Mesenchymal stem cell (in vitro differentiated cells and primary cell): ENCODE measurements at regions not wholly inside any gene's neighbourhood (a gene's known extent, or its start where the extent isn't known, plus 50 kb on each side); places are given as distances from the start of the nearest gene placed in this dataset.

ENCODE experiments used
- DNase-seq: peaks from one replicate; pipeline ENCODE4 v3.0.0-alpha.2; 2013
- H2AFZ ChIP-seq: one replicate; pipeline ENCODE4 v1.6.1; 2013; ENCODE audit warnings: low read depth, mild to moderate bottlenecking, control low read depth, inconsistent platforms, low read length, moderate library complexity
- H2AK5ac ChIP-seq: 2 replicates; pipeline ENCODE4 v1.6.1; 2013; ENCODE audit warnings: low read length, moderate library complexity, mild to moderate bottlenecking, inconsistent platforms; ENCODE audit not compliant: severe bottlenecking
- H2BK120ac ChIP-seq: one replicate; pipeline ENCODE4 v1.6.1; 2013; ENCODE audit warnings: low read depth, mild to moderate bottlenecking, inconsistent platforms, low read length, moderate library complexity
- H2BK12ac ChIP-seq, 2 experiments: one replicate each; pipeline ENCODE4 v1.6.1; 2013; ENCODE audit warnings: inconsistent platforms in 2 of 2, low read length in 2 of 2, mild to moderate bottlenecking in 2 of 2, moderate library complexity in 2 of 2, control low read depth in 1 of 2
- H2BK15ac ChIP-seq: one replicate; pipeline ENCODE4 v1.6.1; 2013; ENCODE audit warnings: mild to moderate bottlenecking, low read depth, inconsistent platforms; ENCODE audit not compliant: poor library complexity, severe bottlenecking
- H2BK5ac ChIP-seq: 2 replicates; pipeline ENCODE4 v1.6.1; 2013; ENCODE audit warnings: low read depth, mild to moderate bottlenecking, low read length, control low read depth, inconsistent platforms; ENCODE audit not compliant: poor library complexity, severe bottlenecking
- H3K14ac ChIP-seq, 2 experiments: one replicate each; pipeline ENCODE4 v1.6.1; 2013; ENCODE audit warnings: inconsistent platforms in 2 of 2, low read length in 2 of 2, control low read depth in 1 of 2, mild to moderate bottlenecking in 1 of 2, moderate library complexity in 1 of 2
- H3K18ac ChIP-seq, 2 experiments: one replicate each; pipeline ENCODE4 v1.6.1; 2013; ENCODE audit warnings: inconsistent platforms in 2 of 2, low read length in 2 of 2, control low read depth in 1 of 2, low read depth in 1 of 2, mild to moderate bottlenecking in 1 of 2
- H3K23ac ChIP-seq, 2 experiments: one replicate each; pipeline ENCODE4 v1.6.1; 2013; ENCODE audit warnings: inconsistent platforms in 2 of 2, low read length in 2 of 2, mild to moderate bottlenecking in 2 of 2, moderate library complexity in 2 of 2, control low read depth in 1 of 2
- H3K27ac ChIP-seq: 2 replicates; pipeline ENCODE4 v1.5.1; 2013; ENCODE audit warnings: mild to moderate bottlenecking, moderate library complexity, low read length, control low read depth, inconsistent platforms; ENCODE audit not compliant: poor library complexity, severe bottlenecking
- H3K27me3 ChIP-seq, 2 experiments: 2 replicates each; pipeline versions ENCODE4 v1.6.1 to v1.7.0; 2013; ENCODE audit warnings: low read length in 2 of 2, mild to moderate bottlenecking in 2 of 2, moderate library complexity in 2 of 2, control low read depth in 1 of 2, inconsistent platforms in 1 of 2; ENCODE audit not compliant: control insufficient read depth in 1 of 2, insufficient read depth in 1 of 2
- H3K36me3 ChIP-seq, 2 experiments: 2 replicates each; pipeline versions ENCODE4 v1.6.1 to v1.7.0; 2013; ENCODE audit warnings: low read length in 2 of 2, control low read depth in 1 of 2, inconsistent platforms in 1 of 2, low read depth in 1 of 2, mild to moderate bottlenecking in 1 of 2; ENCODE audit not compliant: insufficient read depth in 2 of 2, control insufficient read depth in 1 of 2
- H3K4ac ChIP-seq, 2 experiments: one replicate each; pipeline ENCODE4 v1.6.1; 2013; ENCODE audit warnings: inconsistent platforms in 2 of 2, low read length in 2 of 2, mild to moderate bottlenecking in 2 of 2, moderate library complexity in 2 of 2, control low read depth in 1 of 2, low read depth in 1 of 2
- H3K4me1 ChIP-seq: 2 replicates; pipeline ENCODE4 v1.6.1; 2013; ENCODE audit warnings: low read depth, low read length, control low read depth; ENCODE audit not compliant: control insufficient read depth, insufficient read depth
- H3K4me2 ChIP-seq: 2 replicates; pipeline ENCODE4 v1.6.1; 2013; ENCODE audit warnings: low read length, mild to moderate bottlenecking, inconsistent platforms; ENCODE audit not compliant: poor library complexity, severe bottlenecking
- H3K4me3 ChIP-seq, 2 experiments: 2 replicates each; pipeline versions ENCODE4 v1.5.1 to v1.7.0; 2013; ENCODE audit warnings: low read length in 2 of 2, mild to moderate bottlenecking in 2 of 2, control low read depth in 1 of 2, low read depth in 1 of 2; ENCODE audit not compliant: insufficient read depth in 1 of 2
- H3K79me1 ChIP-seq: replicated peaks from 2 replicates; pipeline ENCODE4 v1.6.1; 2013; ENCODE audit warnings: mild to moderate bottlenecking, control low read depth, low read length, inconsistent platforms; ENCODE audit not compliant: poor library complexity, severe bottlenecking
- H3K9ac ChIP-seq: 2 replicates; pipeline ENCODE4 v1.7.0; 2013; ENCODE audit warnings: mild to moderate bottlenecking, low read length, moderate library complexity
- H3K9me3 ChIP-seq: 2 replicates; pipeline ENCODE4 v1.7.0; 2013; ENCODE audit warnings: mild to moderate bottlenecking, low read length; ENCODE audit not compliant: control insufficient read depth
- H4K8ac ChIP-seq: one replicate; pipeline ENCODE4 v1.6.1; 2013; ENCODE audit warnings: inconsistent platforms, mild to moderate bottlenecking, low read length, moderate library complexity
- H4K91ac ChIP-seq: one replicate; pipeline ENCODE4 v1.6.1; 2013; ENCODE audit warnings: mild to moderate bottlenecking, low read length, inconsistent platforms
- WGBS: methylation state at CpG from one replicate; pipeline ENCODE4 v1.1.7; 2013; ENCODE audit warnings: mixed read lengths; 5-methylcytosine and 5-hydroxymethylcytosine counted together

DNA sequence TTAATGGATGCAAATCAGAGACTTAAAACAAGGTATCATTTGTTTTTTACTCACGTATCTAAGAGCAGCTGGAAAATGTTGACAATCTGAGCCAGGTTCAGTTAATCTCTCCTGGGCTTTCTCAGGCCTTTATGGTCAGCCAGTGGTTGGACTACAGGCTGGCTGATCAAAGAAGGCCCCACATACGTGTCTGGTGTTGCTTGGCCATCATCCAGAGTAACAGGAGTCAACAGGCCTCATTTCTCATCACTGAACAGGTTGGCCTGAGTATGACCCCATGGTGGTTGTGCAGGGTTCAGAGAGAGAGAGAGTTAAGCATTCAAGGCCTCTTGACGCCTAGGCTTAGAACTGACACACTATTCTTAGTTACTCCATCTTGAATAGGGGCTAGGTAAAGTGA lies 97.0 kb upstream of the VLDLR start:
- WGBS, result 74% methylated on average over 3 of the region's 3 CpGs
- no peak for DNase-seq
- Histone ChIP-seq H3K4ac (no peak overlapping the region), H3K9ac (no peak overlapping the region), H3K9me3 (no peaks in the 10 kb centered on the region), H3K4me3 (no peak overlapping the region), H3K4me1 (no peaks in the 10 kb centered on the region), H3K23ac (no peak overlapping the region), H2AK5ac (no peak overlapping the region), H2BK5ac (no peak overlapping the region), H3K79me1 (no peaks in the 10 kb centered on the region), H2AFZ (no peak overlapping the region), H3K14ac (no peak overlapping the region), H4K91ac (no peak overlapping the region), H3K4me2 (no peak overlapping the region), H2BK120ac (no peak overlapping the region), H2BK12ac (no peak overlapping the region), H3K36me3 (no peaks in the 10 kb centered on the region), H4K8ac (no peak overlapping the region), H2BK15ac (no peak overlapping the region), H3K27me3 (no peaks in the 10 kb centered on the region), H3K27ac (no peak overlapping the region), H3K18ac (no peak overlapping the region)

DNA sequence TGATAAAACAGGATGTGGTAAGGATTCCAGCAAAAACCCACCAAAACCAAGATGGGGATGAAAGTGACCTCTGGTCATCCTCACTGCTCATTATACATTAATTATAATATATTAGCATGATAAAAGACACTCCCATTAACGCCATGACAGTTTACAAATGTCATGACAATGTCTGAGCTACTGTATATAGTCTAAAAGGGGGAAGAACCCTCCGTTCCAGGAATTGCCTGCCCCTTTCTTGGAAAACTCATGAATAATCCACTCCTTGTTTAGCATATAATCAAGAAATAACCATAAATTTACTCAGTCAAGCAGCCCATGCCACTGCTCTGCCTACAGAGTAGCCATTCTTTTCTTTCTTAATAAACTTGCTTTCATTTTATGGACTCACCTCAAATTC lies 96.4 kb upstream of the VLDLR start:
- no peak for DNase-seq
- no peak overlapping the region for H2AFZ ChIP-seq
- H3K9me3 ChIP-seq, result no peaks in the 10 kb centered on the region
- no peak overlapping the region for H2BK12ac ChIP-seq
- no peak overlapping the region for H3K27ac ChIP-seq
- no peak overlapping the region for H3K4me3 ChIP-seq
- H3K27me3 ChIP-seq, result no peaks in the 10 kb centered on the region
- H3K4me1 ChIP-seq, result no peaks in the 10 kb centered on the region
- H3K23ac ChIP-seq, result no peak overlapping the region
- no peak overlapping the region for H2BK5ac ChIP-seq
- no peak overlapping the region for H2AK5ac ChIP-seq
- H2BK120ac ChIP-seq, result no peak overlapping the region
- H2BK15ac ChIP-seq, result no peak overlapping the region
- no peak overlapping the region for H3K18ac ChIP-seq
- H3K4me2 ChIP-seq, result no peak overlapping the region
- no peak overlapping the region for H3K14ac ChIP-seq
- H3K36me3 ChIP-seq, result no peaks in the 10 kb centered on the region
- no peak overlapping the region for H4K8ac ChIP-seq
- H4K91ac ChIP-seq, result no peak overlapping the region
- H3K4ac ChIP-seq, result no peak overlapping the region
- no peak overlapping the region for H3K9ac ChIP-seq
- no peaks in the 10 kb centered on the region for H3K79me1 ChIP-seq
- WGBS, result 68% methylated on average over 2 of the region's 2 CpGs

DNA sequence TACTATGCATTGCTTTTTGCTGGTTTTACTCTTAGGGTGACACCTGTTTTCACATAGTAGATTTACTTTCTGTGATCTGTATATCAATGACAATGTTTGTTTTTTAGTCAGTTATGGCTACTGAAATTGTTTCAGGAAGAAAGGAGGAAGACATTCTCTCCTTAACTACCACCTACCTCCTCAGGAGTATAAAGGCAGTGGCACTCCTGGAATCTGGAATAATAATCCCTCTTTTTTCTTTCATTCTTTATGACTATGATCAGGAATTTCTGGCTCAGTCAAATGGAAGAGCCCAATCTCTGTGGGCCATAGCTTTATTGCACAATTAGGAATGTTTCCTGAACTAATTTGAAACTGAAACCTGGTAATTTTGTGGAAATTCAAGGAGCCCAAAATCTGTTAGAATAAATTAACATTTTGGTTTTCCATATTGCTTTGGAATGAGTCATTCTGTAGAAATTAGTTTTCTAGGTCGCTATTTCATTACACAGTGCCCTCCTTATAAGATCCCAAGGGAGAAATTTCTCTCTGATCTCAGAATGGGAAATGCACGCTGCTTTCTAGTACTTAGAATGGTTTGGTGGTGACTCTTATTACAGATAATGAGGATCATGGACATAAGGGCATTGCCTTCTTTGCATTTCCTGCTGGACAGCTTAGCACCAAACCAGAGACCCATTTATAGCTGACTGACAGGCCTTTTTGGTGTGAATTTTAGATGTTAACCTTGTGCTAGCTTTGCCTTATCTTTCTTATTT lies 95.3 kb upstream of the VLDLR start:
- H3K4me2 ChIP-seq, result no peak overlapping the region
- no peaks in the 10 kb centered on the region for H3K4me1 ChIP-seq
- WGBS, result 50% methylated on average over 1 of the region's 2 CpGs
- no peak overlapping the region for H3K9ac ChIP-seq
- no peak overlapping the region for H2BK12ac ChIP-seq
- H2BK15ac ChIP-seq, result no peak overlapping the region
- no peak for DNase-seq
- H3K14ac ChIP-seq, result no peak overlapping the region
- H3K4me3 ChIP-seq, result no peak overlapping the region
- no peak overlapping the region for H3K18ac ChIP-seq
- no peak overlapping the region for H2AK5ac ChIP-seq
- H3K79me1 ChIP-seq, result no peaks in the 10 kb centered on the region
- no peak overlapping the region for H2BK5ac ChIP-seq
- no peak overlapping the region for H4K8ac ChIP-seq
- no peaks in the 10 kb centered on the region for H3K36me3 ChIP-seq
- no peak overlapping the region for H3K23ac ChIP-seq
- no peak overlapping the region for H4K91ac ChIP-seq
- H2BK120ac ChIP-seq, result no peak overlapping the region
- no peak overlapping the region for H2AFZ ChIP-seq
- no peak overlapping the region for H3K27ac ChIP-seq
- H3K27me3 ChIP-seq, result no peaks in the 10 kb centered on the region
- no peaks in the 10 kb centered on the region for H3K9me3 ChIP-seq
- no peak overlapping the region for H3K4ac ChIP-seq

DNA sequence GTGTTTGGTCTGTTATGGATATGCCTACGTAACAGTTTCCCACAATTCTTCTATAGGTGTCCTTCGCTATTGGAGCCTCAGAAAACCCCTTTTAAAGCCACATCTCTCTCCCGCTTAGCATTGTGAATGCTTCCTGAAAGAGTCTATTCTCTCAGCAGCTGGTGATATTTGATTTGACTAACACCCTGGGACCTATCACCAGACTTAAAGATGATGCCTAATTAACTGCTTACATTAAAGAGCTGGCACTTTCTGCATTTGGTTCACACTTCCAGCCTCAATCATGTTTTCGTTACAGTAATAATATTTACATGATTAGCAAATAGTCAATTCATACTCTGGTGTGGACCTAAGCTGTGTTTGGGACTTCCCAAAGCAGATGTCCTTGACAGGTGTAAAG lies 90.1 kb upstream of the VLDLR start:
- no peak overlapping the region for H3K4ac ChIP-seq
- H3K79me1 ChIP-seq, result no peaks in the 10 kb centered on the region
- H3K27ac ChIP-seq, result no peak overlapping the region
- H4K8ac ChIP-seq, result no peak overlapping the region
- no peak overlapping the region for H3K18ac ChIP-seq
- H3K27me3 ChIP-seq, result no peaks in the 10 kb centered on the region
- no peak overlapping the region for H2BK120ac ChIP-seq
- no peak overlapping the region for H3K23ac ChIP-seq
- no peak overlapping the region for H4K91ac ChIP-seq
- H2BK12ac ChIP-seq, result no peak overlapping the region
- no peak overlapping the region for H2AFZ ChIP-seq
- H3K9me3 ChIP-seq, result no peaks in the 10 kb centered on the region
- DNase-seq, result no peak
- H3K36me3 ChIP-seq, result no peaks in the 10 kb centered on the region
- no peak overlapping the region for H3K14ac ChIP-seq
- no peak overlapping the region for H2BK15ac ChIP-seq
- no peak overlapping the region for H2BK5ac ChIP-seq
- 79% methylated on average over 3 of the region's 4 CpGs for WGBS
- no peaks in the 10 kb centered on the region for H3K4me1 ChIP-seq
- H3K9ac ChIP-seq, result no peak overlapping the region
- no peak overlapping the region for H2AK5ac ChIP-seq
- no peak overlapping the region for H3K4me2 ChIP-seq
- H3K4me3 ChIP-seq, result no peak overlapping the region
